HG03520 (cell line): ENCODE measurements at regions not wholly inside any gene's neighbourhood (a gene's known extent, or its start where the extent isn't known, plus 50 kb on each side); places are given as distances from the start of the nearest gene placed in this dataset.

Experiments used
- ATAC-seq: cut with Tn5 transposase; IDR thresholded peaks from one replicate; pipeline ENCODE4 v1.9.1; 2021; ENCODE audit warnings: mild to moderate bottlenecking, moderate library complexity; ENCODE audit not compliant: unreplicated experiment

DNA sequence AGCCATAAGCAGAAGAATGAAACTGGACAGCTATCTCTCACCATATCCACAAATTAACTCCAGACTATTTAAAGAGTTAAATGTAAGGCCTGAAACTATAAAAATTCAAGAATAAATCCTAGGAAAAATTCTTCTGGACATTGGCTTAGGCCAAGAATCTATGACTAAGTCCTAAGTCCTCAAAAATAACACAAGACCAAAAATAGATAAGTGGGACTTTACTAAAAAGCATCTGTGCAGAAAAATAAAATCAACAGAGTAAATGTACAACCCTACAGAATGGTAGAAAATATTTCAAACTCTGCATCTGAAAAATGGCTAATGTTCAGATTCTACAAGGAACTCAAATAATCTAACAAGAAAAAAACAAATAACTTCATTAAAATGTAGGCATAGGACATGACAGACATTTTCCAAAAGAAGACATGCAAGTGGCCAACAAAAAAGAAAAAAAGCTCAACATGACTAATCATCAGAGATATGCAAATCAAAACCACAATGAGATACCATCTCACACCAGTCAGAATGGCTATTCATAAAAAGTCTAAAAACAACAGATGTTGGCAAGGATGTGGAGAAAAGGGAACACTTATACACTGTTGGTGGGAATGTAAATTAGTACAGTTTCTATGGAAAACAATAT is 61.0 kb upstream of the PPFIA2 start:
- no peak for ATAC-seq

DNA sequence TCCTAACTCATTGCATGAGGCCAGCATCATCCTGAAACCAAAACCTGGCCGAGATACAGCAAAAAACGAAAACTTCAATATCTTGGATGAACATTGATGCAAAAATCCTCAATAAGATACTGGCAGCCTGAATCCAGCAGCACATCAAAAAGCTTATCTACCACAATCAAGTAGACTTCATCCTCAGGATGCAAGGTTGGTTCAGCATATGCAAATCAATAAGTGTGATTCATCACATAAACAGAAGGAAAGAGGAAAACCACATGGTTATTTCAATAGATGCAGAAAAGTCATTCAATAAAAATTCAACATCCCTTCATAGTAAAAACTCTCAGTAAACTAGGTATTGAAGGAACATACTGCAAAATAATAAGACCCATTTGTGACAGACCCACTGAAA is 56.5 kb upstream of the PPFIA2 start:
- no peak for ATAC-seq

DNA sequence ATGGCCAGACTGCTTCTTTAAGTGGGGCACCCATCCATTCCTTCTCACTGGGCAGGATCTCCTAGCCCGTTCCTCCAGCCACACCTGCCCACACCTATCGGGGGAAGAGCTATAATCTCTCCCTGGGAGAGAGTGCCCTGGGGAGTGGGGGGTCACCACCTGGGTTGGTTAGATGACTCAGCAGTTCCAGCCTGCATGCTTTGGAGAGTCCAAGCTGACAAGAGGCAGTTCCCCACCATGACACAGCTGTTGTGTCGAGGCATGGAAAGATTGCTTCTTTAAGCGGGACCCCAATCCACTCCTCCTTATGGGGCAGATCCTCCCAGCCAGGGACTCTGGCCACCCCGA is 52.6 kb upstream of the PPFIA2 start:
- no peak for ATAC-seq

DNA sequence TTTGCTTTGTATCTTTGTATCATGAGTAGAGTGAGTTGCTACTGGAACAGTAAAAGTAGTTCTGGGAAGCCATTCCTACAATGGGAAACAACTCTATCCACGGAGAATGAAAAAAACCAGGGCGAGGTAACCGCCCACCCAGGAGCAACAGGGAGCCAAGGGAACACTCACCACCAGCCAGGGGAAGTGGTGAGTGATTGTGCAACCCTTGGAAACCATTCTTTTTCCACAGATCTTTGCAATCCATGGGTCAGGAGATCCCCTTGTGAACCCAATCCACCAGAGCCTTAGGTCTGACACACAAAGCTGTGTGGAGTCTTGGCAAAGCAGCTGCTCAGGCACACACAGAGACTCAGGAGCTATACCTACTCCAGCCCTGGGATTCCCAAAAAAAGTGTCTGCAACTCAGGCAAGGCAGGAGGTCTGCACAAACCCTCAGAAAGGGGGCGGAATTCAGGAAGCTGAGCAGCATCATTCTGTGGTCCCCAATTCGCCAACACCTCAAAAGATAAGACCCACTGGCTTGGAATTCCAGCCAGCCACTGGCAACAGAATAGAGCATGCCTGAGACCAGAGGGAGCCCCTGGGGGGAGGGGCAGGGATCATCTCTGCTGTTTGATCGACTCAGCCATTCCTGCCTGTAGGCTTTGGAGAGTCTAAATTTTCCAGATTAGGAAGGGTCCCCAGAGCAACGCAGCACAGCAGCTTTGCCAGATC is 52.1 kb upstream of the PPFIA2 start:
- no peak for ATAC-seq

DNA sequence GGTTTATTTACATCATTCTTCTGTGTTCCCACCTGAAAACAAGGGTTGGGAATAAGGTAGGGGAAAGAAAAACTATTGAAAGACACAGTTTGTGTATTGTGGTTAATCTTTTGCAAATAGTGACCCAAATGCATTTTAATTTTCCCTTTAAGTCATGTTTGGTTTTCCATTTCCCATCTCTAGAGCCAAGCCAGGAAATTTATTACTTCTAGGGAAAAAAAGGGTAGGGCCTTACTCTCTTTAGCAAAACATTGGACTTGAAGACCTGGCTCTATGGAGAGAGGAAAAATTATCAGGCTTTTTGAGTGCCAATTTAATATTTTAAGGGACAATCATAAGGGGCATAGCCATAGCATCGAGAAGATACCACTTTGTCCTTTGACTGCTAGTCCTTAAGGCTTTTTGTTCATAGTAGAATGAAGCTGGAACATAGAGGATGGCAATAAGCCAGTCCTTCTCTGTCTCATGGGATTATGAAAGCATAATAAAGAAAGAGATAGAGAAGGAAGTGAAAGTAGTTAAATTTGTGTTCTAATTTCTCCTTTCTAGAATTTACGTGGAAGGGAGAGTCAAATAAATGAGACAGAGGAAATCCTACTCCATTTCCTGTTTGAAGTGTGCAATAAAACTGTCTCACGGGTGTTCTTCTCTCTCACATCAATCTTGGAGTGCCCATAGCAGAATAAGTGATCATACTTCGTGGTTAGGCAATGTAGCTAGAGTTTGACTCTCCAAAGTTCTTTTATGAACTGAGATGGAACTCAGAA is 50.9 kb upstream of the PPFIA2 start:
- peak; percentile 80 for ATAC-seq

DNA sequence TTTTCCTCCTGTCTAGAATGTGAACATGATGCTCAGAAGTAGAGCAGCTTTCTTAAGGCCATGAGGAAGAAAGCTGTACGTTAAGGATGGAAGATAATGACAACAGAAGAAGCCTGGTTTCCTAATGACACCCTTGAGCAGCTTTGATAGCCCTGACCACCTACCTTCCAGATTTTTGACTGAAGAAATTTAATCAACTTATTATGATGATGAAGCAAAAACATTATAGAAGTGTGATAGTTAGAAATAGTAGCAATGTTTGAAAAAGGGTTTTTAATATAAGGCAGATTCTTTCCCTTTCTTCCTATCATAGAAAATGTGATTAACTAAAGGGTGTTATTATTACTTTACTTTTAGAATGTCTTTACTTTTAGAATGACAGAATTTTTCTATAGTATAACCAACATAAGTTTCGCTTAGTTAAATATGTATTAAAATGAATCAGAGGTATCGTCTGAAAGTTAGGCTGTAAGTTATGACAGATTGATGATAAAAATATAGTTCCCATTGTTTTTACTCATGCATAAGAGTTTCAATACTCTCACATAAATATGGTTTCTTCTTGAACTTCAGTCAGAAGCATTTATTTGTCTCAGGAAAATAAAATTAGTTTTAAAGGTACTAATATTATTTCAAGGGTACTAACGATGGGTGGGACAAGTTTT is 50.1 kb upstream of the PPFIA2 start:
- ATAC-seq = no peak
